H1 (cell line): ENCODE measurements at regions not wholly inside any gene's neighbourhood (a gene's known extent, or its start where the extent isn't known, plus 50 kb on each side); places are given as distances from the start of the nearest gene placed in this dataset.

Experiments
- CTCF ChIA-PET: fragments of 300-600 bp; sonication (Branson Sonifier 250); formaldehyde crosslinking; loops from one replicate; lab custom pipeline; 2021; ENCODE audit not compliant: partially characterized antibody; lab: Charles Lee
- POLR2A ChIA-PET: fragments of 300-600 bp; sonication (Branson Sonifier 250); formaldehyde crosslinking; loops from one replicate; lab custom pipeline; 2021; ENCODE audit warnings: inconsistent platforms; ENCODE audit not compliant: partially characterized antibody; lab: Charles Lee
- DNase-seq, 2 experiments: peaks; one replicate each; pipeline versions ENCODE4 v3.0.0 to v3.0.0-alpha.2; 2010 to 2022; ENCODE audit warnings: low spot score in 2 of 2, low read depth in 1 of 2, mixed read lengths in 1 of 2
- FAIRE-seq: peaks from 2 replicates; lab custom pipeline; 2011; peaks lifted over from hg19 to GRCh38; lab: Jason Lieb, UNC
- H2AFZ ChIP-seq: 2 replicates; pipeline ENCODE4 v1.8.1; 2012; ENCODE audit warnings: low read length, inconsistent platforms
- H2AK5ac ChIP-seq: 2 replicates; pipeline ENCODE4 v1.6.1; 2013; ENCODE audit warnings: low read depth, low read length
- H2BK120ac ChIP-seq: replicated peaks from 2 replicates; pipeline ENCODE3; 2013; ENCODE audit warnings: low read depth, low read length, inconsistent platforms
- H2BK12ac ChIP-seq: 2 replicates; pipeline ENCODE4 v1.6.1; 2013; ENCODE audit warnings: low read depth, low read length
- H2BK15ac ChIP-seq: 2 replicates; pipeline ENCODE4 v1.6.1; 2013; ENCODE audit warnings: low read length
- H2BK20ac ChIP-seq: 2 replicates; pipeline ENCODE4 v1.6.1; 2013; ENCODE audit warnings: low read length
- H2BK5ac ChIP-seq: 2 replicates; pipeline ENCODE4 v1.6.1; 2013; ENCODE audit warnings: low read depth, low read length
- H3K14ac ChIP-seq: 2 replicates; pipeline ENCODE4 v1.6.1; 2013; ENCODE audit warnings: inconsistent platforms; ENCODE audit not compliant: insufficient read length
- H3K18ac ChIP-seq: 2 replicates; pipeline ENCODE4 v1.6.1; 2013; ENCODE audit warnings: low read length; ENCODE audit errors: extremely low read depth
- H3K23ac ChIP-seq: 2 replicates; pipeline ENCODE4 v1.6.1; 2013; ENCODE audit warnings: inconsistent platforms; ENCODE audit not compliant: insufficient read length
- H3K23me2 ChIP-seq: 2 replicates; pipeline ENCODE4 v1.6.1; 2013; ENCODE audit warnings: low read depth, low read length
- H3K27ac ChIP-seq: 2 replicates; pipeline ENCODE4 v1.6.1; 2011; ENCODE audit warnings: low read depth, low read length, inconsistent platforms
- H3K27me3 ChIP-seq, 4 experiments: replicated peaks in 1 of 4; 1 replicate in 1 of 4; 2 replicates in 3 of 4; pipeline versions ENCODE4 v1.6.1 to v1.8.1; 2011 to 2013; ENCODE audit warnings: low read length in 3 of 4, mild to moderate bottlenecking in 3 of 4, inconsistent platforms in 2 of 4, mixed read lengths in 2 of 4, moderate library complexity in 1 of 4; ENCODE audit not compliant: control insufficient read depth in 3 of 4, insufficient read depth in 3 of 4; ENCODE audit errors: extremely low read depth in 1 of 4
- H3K36me3 ChIP-seq, 4 experiments: 2 replicates each; pipeline versions ENCODE4 v1.6.1 to v1.8.1; 2011 to 2013; ENCODE audit warnings: mild to moderate bottlenecking in 4 of 4, low read length in 3 of 4, moderate library complexity in 2 of 4, control low read depth in 1 of 4, inconsistent platforms in 1 of 4; ENCODE audit not compliant: insufficient read depth in 4 of 4, control insufficient read depth in 2 of 4
- H3K4ac ChIP-seq: replicated peaks from 2 replicates; pipeline ENCODE3; 2013; ENCODE audit warnings: low read length, low read depth, mixed read lengths, inconsistent platforms; ENCODE audit not compliant: insufficient read length
- H3K4me1 ChIP-seq, 4 experiments: replicated peaks in 1 of 4; 1 replicate in 1 of 4; 2 replicates in 3 of 4; pipeline versions ENCODE4 v1.6.1 to v1.8.1; 2011 to 2013; ENCODE audit warnings: low read length in 3 of 4, inconsistent platforms in 2 of 4, mixed read lengths in 1 of 4; ENCODE audit not compliant: insufficient read depth in 4 of 4, control insufficient read depth in 3 of 4
- H3K4me2 ChIP-seq, 2 experiments: 2 replicates each; pipeline versions ENCODE4 v1.6.1 to v1.8.1; 2011 to 2013; ENCODE audit warnings: low read depth in 2 of 2, low read length in 2 of 2, control low read depth in 1 of 2, inconsistent platforms in 1 of 2, mild to moderate bottlenecking in 1 of 2; ENCODE audit not compliant: insufficient read depth in 1 of 2
- H3K4me3 ChIP-seq, 4 experiments: fragments of 200-600, 300-600 bp in 1 of 4; sonication (generic), shearing (Covaris generic), sonication (Bioruptor Twin) in 1 of 4; 2 replicates each; pipeline versions ENCODE4 v1.5.1 to v1.8.1; 2011 to 2016; ENCODE audit warnings: low read length in 4 of 4, low read depth in 3 of 4, control low read depth in 2 of 4, inconsistent platforms in 2 of 4, mild to moderate bottlenecking in 2 of 4, mixed read lengths in 1 of 4, moderate library complexity in 1 of 4; ENCODE audit not compliant: insufficient read depth in 2 of 4; ENCODE audit errors: extremely low read depth in 1 of 4
- H3K56ac ChIP-seq: replicated peaks from 2 replicates; pipeline ENCODE3; 2013; ENCODE audit warnings: low read depth, mild to moderate bottlenecking, mixed read lengths, low read length, inconsistent platforms; ENCODE audit not compliant: insufficient read length
- H3K79me1 ChIP-seq: 2 replicates; pipeline ENCODE4 v1.6.1; 2013; ENCODE audit warnings: low read depth, low read length, control low read depth
- H3K79me2 ChIP-seq, 2 experiments: 2 replicates each; pipeline versions ENCODE4 v1.6.1 to v1.8.1; 2012 to 2013; ENCODE audit warnings: low read length in 2 of 2, mild to moderate bottlenecking in 2 of 2, inconsistent platforms in 1 of 2; ENCODE audit not compliant: insufficient read depth in 2 of 2, control insufficient read depth in 1 of 2
- H3K9ac ChIP-seq, 4 experiments: replicated peaks in 1 of 4; 1 replicate in 1 of 4; 2 replicates in 3 of 4; pipeline versions ENCODE4 v1.6.1 to v1.8.1; 2011 to 2013; ENCODE audit warnings: low read depth in 3 of 4, low read length in 3 of 4, control low read depth in 2 of 4, mild to moderate bottlenecking in 2 of 4, moderate library complexity in 2 of 4, inconsistent platforms in 1 of 4; ENCODE audit errors: extremely low read depth in 1 of 4
- H3K9me3 ChIP-seq, 2 experiments: 2 replicates each; pipeline versions ENCODE4 v1.6.1 to v1.8.1; 2012 to 2013; ENCODE audit warnings: mild to moderate bottlenecking in 2 of 2, moderate library complexity in 2 of 2, control low read depth in 1 of 2, inconsistent platforms in 1 of 2, low read depth in 1 of 2, low read length in 1 of 2, mixed read lengths in 1 of 2; ENCODE audit not compliant: insufficient read depth in 2 of 2
- H4K20me1 ChIP-seq, 2 experiments: replicated peaks in 1 of 2; 2 replicates each; pipeline versions ENCODE3 to v1.8.1; 2011 to 2013; ENCODE audit warnings: inconsistent platforms in 2 of 2, low read length in 2 of 2, mild to moderate bottlenecking in 1 of 2; ENCODE audit not compliant: insufficient read depth in 2 of 2, control insufficient read depth in 1 of 2
- H4K5ac ChIP-seq: 2 replicates; pipeline ENCODE4 v1.6.1; 2013; ENCODE audit warnings: low read length, low read depth, mixed read lengths, inconsistent platforms; ENCODE audit not compliant: insufficient read length
- H4K8ac ChIP-seq: 2 replicates; pipeline ENCODE4 v1.8.0; 2013; ENCODE audit warnings: mild to moderate bottlenecking, moderate library complexity, low read length, inconsistent platforms; ENCODE audit not compliant: insufficient read depth; ENCODE audit errors: extremely low read depth
- H4K91ac ChIP-seq: replicated peaks from 2 replicates; pipeline ENCODE3; 2013; ENCODE audit warnings: low read length, mixed read lengths, inconsistent platforms; ENCODE audit not compliant: insufficient read length
- JUND ChIP-seq: IDR thresholded peaks from 2 replicates; pipeline ENCODE4 v1.6.1; 2011; ENCODE audit warnings: mild to moderate bottlenecking, improper control_type of control experiment, low read length
- NANOG ChIP-seq: IDR thresholded peaks from 2 replicates; pipeline ENCODE4 v1.6.1; 2011; ENCODE audit warnings: low read length, low read depth, mild to moderate bottlenecking, inconsistent platforms; ENCODE audit not compliant: insufficient read depth, poor library complexity, severe bottlenecking
- NRF1 ChIP-seq: IDR thresholded peaks from 2 replicates; pipeline ENCODE4 v1.6.1; 2011; ENCODE audit warnings: mild to moderate bottlenecking, low read depth, low read length, improper control_type of control experiment
- POLR2A ChIP-seq, 2 experiments: IDR thresholded peaks; 1 replicate in 1 of 2; 2 replicates in 1 of 2; pipeline ENCODE4 v1.6.1; 2011; ENCODE audit warnings: low read depth in 2 of 2, low read length in 2 of 2, mild to moderate bottlenecking in 2 of 2; ENCODE audit errors: control extremely low read depth in 1 of 2
- SIRT6 ChIP-seq: IDR thresholded peaks from one replicate; pipeline ENCODE4 v1.7.1; 2012; ENCODE audit warnings: low read length, inconsistent platforms
- TAF7 ChIP-seq: optimal IDR thresholded peaks from 2 replicates; pipeline ENCODE3; 2011; ENCODE audit warnings: low read depth, mild to moderate bottlenecking, inconsistent platforms, low read length, moderate library complexity, borderline replicate concordance
- TBP ChIP-seq: IDR thresholded peaks from 2 replicates; pipeline ENCODE4 v1.6.1; 2011; ENCODE audit warnings: low read depth, low read length, improper control_type of control experiment
- WGBS, 2 experiments: shearing (Covaris generic) in 1 of 2; methylation state at CpG; one replicate each; pipeline versions ENCODE4 v1.1.6 to v1.1.7; 2013 to 2015; ENCODE audit warnings: low lambda C conversion rate in 2 of 2, mixed read lengths in 2 of 2, inconsistent platforms in 1 of 2, low coverage in 1 of 2, missing lambda C conversion rate in 1 of 2; ENCODE audit not compliant: insufficient replicate concordance in 2 of 2, insufficient coverage in 1 of 2, insufficient read length in 1 of 2; ENCODE audit errors: extremely low coverage in 1 of 2, missing lambda C conversion rate in 1 of 2; 5-methylcytosine and 5-hydroxymethylcytosine counted together
- TF ChIP-seq, protein P1 (sequence below): IDR thresholded peaks from 2 replicates; pipeline ENCODE4 v1.6.1; 2011; ENCODE audit warnings: low read length, improper control_type of control experiment
- TF ChIP-seq, protein P2 (sequence below), 3 experiments: IDR thresholded peaks; 1 replicate in 2 of 3; 2 replicates in 1 of 3; pipeline versions ENCODE4 v1.5.1 to v1.6.1; 2011; ENCODE audit warnings: low read length in 3 of 3, mild to moderate bottlenecking in 3 of 3, inconsistent platforms in 2 of 3, low read depth in 1 of 3, moderate library complexity in 1 of 3; ENCODE audit not compliant: insufficient read depth in 1 of 3; ENCODE audit errors: control extremely low read depth in 1 of 3

DNA sequence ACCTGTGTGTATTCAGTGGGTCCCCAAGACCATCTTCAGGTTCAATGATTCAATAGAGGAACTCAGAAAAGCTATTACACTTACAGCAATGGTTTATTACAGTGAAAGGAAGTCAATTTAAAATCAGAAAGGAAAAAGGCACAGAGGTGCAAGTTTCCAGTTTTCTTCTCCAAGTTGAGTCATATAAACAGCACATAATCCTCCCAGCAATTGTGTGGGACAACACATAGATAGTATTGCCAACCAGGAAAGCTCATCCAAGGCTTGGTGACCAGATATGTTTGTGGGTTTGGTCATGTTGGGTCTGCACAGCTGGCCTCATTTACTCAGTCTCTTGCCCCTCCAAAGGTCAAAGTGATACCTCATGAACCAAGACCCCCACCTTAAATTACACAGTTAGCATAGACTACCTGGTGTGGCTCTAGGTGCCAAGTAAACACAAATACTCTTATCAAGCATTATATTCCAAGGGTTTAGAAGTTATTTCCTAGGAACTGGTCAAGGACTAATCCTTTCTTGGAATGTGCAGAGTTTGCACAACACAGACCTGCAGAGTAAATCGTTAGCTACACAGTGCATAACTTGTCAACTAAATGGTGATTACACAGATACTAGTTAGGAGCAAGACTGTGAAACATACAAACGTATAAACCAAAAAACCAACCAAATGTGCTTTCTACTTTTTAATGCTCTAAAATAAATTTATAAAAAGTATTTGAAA lies 777.3 kb downstream of the PCDH18 start:
- no peak overlapping the region; a peak in 1 of 7 replicates for H3K9ac ChIP-seq
- H2BK120ac ChIP-seq, result no peak overlapping the region
- no peak overlapping the region for H2BK15ac ChIP-seq
- H3K23me2 ChIP-seq, result no peaks in the 10 kb centered on the region
- no peak overlapping the region for H3K4me2 ChIP-seq
- H2AK5ac ChIP-seq, result no peak overlapping the region
- H3K36me3 ChIP-seq, result peaks cover 0 to under 1% (median 0%) of the 10 kb centered on the region in 4 experiments; a peak in 3 of 8 replicates
- DNase-seq (no peak), FAIRE-seq (no peak)
- H3K4me3 ChIP-seq, result no peak overlapping the region
- no peaks in the 10 kb centered on the region for H3K27me3 ChIP-seq
- no peak overlapping the region for H3K4ac ChIP-seq
- no peaks in the 10 kb centered on the region for H3K79me1 ChIP-seq
- 83% methylated on average over 2 of the region's 2 CpGs; no CpG with 5 or more reads in 1 of the 2 experiments for WGBS, 2 experiments
- H2AFZ ChIP-seq, result peak overlapping the region; percentile 1
- no peak overlapping the region for H3K18ac ChIP-seq
- no peak overlapping the region for H3K14ac ChIP-seq
- no peak overlapping the region for H4K91ac ChIP-seq
- no peaks in the 10 kb centered on the region for H3K79me2 ChIP-seq
- no peak for TF ChIP-seq POLR2A (IDR thresholded peaks at IDR 0.05; ENCODE audit: control extremely low read depth in 1 of 2, low read depth in 2 of 2, low read length in 2 of 2)
- no peak for TF ChIP-seq NRF1
- TF ChIP-seq TAF7, result no peak
- TF ChIP-seq, protein P1, sequence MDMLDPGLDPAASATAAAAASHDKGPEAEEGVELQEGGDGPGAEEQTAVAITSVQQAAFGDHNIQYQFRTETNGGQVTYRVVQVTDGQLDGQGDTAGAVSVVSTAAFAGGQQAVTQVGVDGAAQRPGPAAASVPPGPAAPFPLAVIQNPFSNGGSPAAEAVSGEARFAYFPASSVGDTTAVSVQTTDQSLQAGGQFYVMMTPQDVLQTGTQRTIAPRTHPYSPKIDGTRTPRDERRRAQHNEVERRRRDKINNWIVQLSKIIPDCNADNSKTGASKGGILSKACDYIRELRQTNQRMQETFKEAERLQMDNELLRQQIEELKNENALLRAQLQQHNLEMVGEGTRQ, result no peak
- TF ChIP-seq, protein P2, sequence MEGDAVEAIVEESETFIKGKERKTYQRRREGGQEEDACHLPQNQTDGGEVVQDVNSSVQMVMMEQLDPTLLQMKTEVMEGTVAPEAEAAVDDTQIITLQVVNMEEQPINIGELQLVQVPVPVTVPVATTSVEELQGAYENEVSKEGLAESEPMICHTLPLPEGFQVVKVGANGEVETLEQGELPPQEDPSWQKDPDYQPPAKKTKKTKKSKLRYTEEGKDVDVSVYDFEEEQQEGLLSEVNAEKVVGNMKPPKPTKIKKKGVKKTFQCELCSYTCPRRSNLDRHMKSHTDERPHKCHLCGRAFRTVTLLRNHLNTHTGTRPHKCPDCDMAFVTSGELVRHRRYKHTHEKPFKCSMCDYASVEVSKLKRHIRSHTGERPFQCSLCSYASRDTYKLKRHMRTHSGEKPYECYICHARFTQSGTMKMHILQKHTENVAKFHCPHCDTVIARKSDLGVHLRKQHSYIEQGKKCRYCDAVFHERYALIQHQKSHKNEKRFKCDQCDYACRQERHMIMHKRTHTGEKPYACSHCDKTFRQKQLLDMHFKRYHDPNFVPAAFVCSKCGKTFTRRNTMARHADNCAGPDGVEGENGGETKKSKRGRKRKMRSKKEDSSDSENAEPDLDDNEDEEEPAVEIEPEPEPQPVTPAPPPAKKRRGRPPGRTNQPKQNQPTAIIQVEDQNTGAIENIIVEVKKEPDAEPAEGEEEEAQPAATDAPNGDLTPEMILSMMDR (IDR thresholded peaks at IDR 0.05; ENCODE audit: control extremely low read depth in 1 of 3, insufficient read depth in 1 of 3, low read depth in 1 of 3, low read length in 3 of 3), result no peak
- TF ChIP-seq JUND, result no peak
- no peak for TF ChIP-seq NANOG
- TF ChIP-seq TBP, result no peak
- no peak for TF ChIP-seq SIRT6
- H3K27ac ChIP-seq, result no peak overlapping the region
- no peak overlapping the region for H4K8ac ChIP-seq
- no peak overlapping the region for H4K5ac ChIP-seq
- peaks cover 0 to 9% (median 4%) of the 10 kb centered on the region in 4 experiments; a peak in 2 of 7 replicates for H3K4me1 ChIP-seq
- H3K23ac ChIP-seq, result no peak overlapping the region
- ChIA-PET CTCF (no interaction called here), POLR2A (no interaction called here)
- no peaks in the 10 kb centered on the region for H4K20me1 ChIP-seq
- no peak overlapping the region for H3K56ac ChIP-seq
- no peak overlapping the region for H2BK5ac ChIP-seq
- H2BK20ac ChIP-seq, result no peak overlapping the region
- H2BK12ac ChIP-seq, result no peak overlapping the region
- H3K9me3 ChIP-seq, result peaks cover 0 to 3% of the 10 kb centered on the region in 2 experiments; a peak in 1 of 4 replicates
